ENCODE measurements at regions not wholly inside any gene's neighbourhood (a gene's known extent, or its start where the extent isn't known, plus 50 kb on each side); places are given as distances from the start of the nearest gene placed in this dataset.

DNA sequence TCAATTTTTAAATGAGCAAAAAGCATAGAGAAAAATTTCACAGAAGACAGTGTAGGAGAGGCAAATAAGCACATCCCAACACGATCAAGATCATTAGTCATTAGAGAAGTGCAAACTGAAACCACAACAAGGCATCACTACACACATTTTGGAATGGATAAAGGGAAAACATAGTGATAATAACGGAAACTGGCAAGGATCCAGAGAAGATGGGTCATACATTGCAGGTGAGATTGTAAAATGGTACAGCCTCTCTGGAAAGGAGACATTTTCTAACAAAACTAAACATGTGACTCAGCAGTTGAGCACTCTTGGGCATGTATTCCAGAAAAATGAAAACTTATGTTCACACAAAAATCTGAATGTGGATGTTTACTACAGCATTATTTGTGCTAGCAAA, 98.3 kb upstream of the TMEM17 start:
- TF ChIP-seq FOXK2 (IDR thresholded peaks at IDR 0.05), result no peak
- TF ChIP-seq POLR2A (IDR thresholded peaks at IDR 0.05; ENCODE audit: low read depth, low read length), result no peak

Measured in GM12878 (cell line).